H1 (cell line): ENCODE measurements at regions not wholly inside any gene's neighbourhood (a gene's known extent, or its start where the extent isn't known, plus 50 kb on each side); places are given as distances from the start of the nearest gene placed in this dataset.

Source experiments
- CTCF ChIA-PET: fragments of 300-600 bp; sonication (Branson Sonifier 250); formaldehyde crosslinking; loops from one replicate; lab custom pipeline; 2021; ENCODE audit not compliant: partially characterized antibody; lab: Charles Lee
- POLR2A ChIA-PET: fragments of 300-600 bp; sonication (Branson Sonifier 250); formaldehyde crosslinking; loops from one replicate; lab custom pipeline; 2021; ENCODE audit warnings: inconsistent platforms; ENCODE audit not compliant: partially characterized antibody; lab: Charles Lee
- DNase-seq, 2 experiments: peaks; one replicate each; pipeline versions ENCODE4 v3.0.0 to v3.0.0-alpha.2; 2010 to 2022; ENCODE audit warnings: low spot score in 2 of 2, low read depth in 1 of 2, mixed read lengths in 1 of 2
- FAIRE-seq: peaks from 2 replicates; lab custom pipeline; 2011; peaks lifted over from hg19 to GRCh38; lab: Jason Lieb, UNC
- H2AFZ ChIP-seq: 2 replicates; pipeline ENCODE4 v1.8.1; 2012; ENCODE audit warnings: low read length, inconsistent platforms
- H2AK5ac ChIP-seq: 2 replicates; pipeline ENCODE4 v1.6.1; 2013; ENCODE audit warnings: low read depth, low read length
- H2BK120ac ChIP-seq: replicated peaks from 2 replicates; pipeline ENCODE3; 2013; ENCODE audit warnings: low read depth, low read length, inconsistent platforms
- H2BK12ac ChIP-seq: 2 replicates; pipeline ENCODE4 v1.6.1; 2013; ENCODE audit warnings: low read depth, low read length
- H2BK15ac ChIP-seq: 2 replicates; pipeline ENCODE4 v1.6.1; 2013; ENCODE audit warnings: low read length
- H2BK20ac ChIP-seq: 2 replicates; pipeline ENCODE4 v1.6.1; 2013; ENCODE audit warnings: low read length
- H2BK5ac ChIP-seq: 2 replicates; pipeline ENCODE4 v1.6.1; 2013; ENCODE audit warnings: low read depth, low read length
- H3K14ac ChIP-seq: 2 replicates; pipeline ENCODE4 v1.6.1; 2013; ENCODE audit warnings: inconsistent platforms; ENCODE audit not compliant: insufficient read length
- H3K18ac ChIP-seq: 2 replicates; pipeline ENCODE4 v1.6.1; 2013; ENCODE audit warnings: low read length; ENCODE audit errors: extremely low read depth
- H3K23ac ChIP-seq: 2 replicates; pipeline ENCODE4 v1.6.1; 2013; ENCODE audit warnings: inconsistent platforms; ENCODE audit not compliant: insufficient read length
- H3K23me2 ChIP-seq: 2 replicates; pipeline ENCODE4 v1.6.1; 2013; ENCODE audit warnings: low read depth, low read length
- H3K27ac ChIP-seq: 2 replicates; pipeline ENCODE4 v1.6.1; 2011; ENCODE audit warnings: low read depth, low read length, inconsistent platforms
- H3K27me3 ChIP-seq, 4 experiments: replicated peaks in 1 of 4; 1 replicate in 1 of 4; 2 replicates in 3 of 4; pipeline versions ENCODE4 v1.6.1 to v1.8.1; 2011 to 2013; ENCODE audit warnings: low read length in 3 of 4, mild to moderate bottlenecking in 3 of 4, inconsistent platforms in 2 of 4, mixed read lengths in 2 of 4, moderate library complexity in 1 of 4; ENCODE audit not compliant: control insufficient read depth in 3 of 4, insufficient read depth in 3 of 4; ENCODE audit errors: extremely low read depth in 1 of 4
- H3K36me3 ChIP-seq, 4 experiments: 2 replicates each; pipeline versions ENCODE4 v1.6.1 to v1.8.1; 2011 to 2013; ENCODE audit warnings: mild to moderate bottlenecking in 4 of 4, low read length in 3 of 4, moderate library complexity in 2 of 4, control low read depth in 1 of 4, inconsistent platforms in 1 of 4; ENCODE audit not compliant: insufficient read depth in 4 of 4, control insufficient read depth in 2 of 4
- H3K4ac ChIP-seq: replicated peaks from 2 replicates; pipeline ENCODE3; 2013; ENCODE audit warnings: low read length, low read depth, mixed read lengths, inconsistent platforms; ENCODE audit not compliant: insufficient read length
- H3K4me1 ChIP-seq, 4 experiments: replicated peaks in 1 of 4; 1 replicate in 1 of 4; 2 replicates in 3 of 4; pipeline versions ENCODE4 v1.6.1 to v1.8.1; 2011 to 2013; ENCODE audit warnings: low read length in 3 of 4, inconsistent platforms in 2 of 4, mixed read lengths in 1 of 4; ENCODE audit not compliant: insufficient read depth in 4 of 4, control insufficient read depth in 3 of 4
- H3K4me2 ChIP-seq, 2 experiments: 2 replicates each; pipeline versions ENCODE4 v1.6.1 to v1.8.1; 2011 to 2013; ENCODE audit warnings: low read depth in 2 of 2, low read length in 2 of 2, control low read depth in 1 of 2, inconsistent platforms in 1 of 2, mild to moderate bottlenecking in 1 of 2; ENCODE audit not compliant: insufficient read depth in 1 of 2
- H3K4me3 ChIP-seq, 4 experiments: fragments of 200-600, 300-600 bp in 1 of 4; sonication (generic), shearing (Covaris generic), sonication (Bioruptor Twin) in 1 of 4; 2 replicates each; pipeline versions ENCODE4 v1.5.1 to v1.8.1; 2011 to 2016; ENCODE audit warnings: low read length in 4 of 4, low read depth in 3 of 4, control low read depth in 2 of 4, inconsistent platforms in 2 of 4, mild to moderate bottlenecking in 2 of 4, mixed read lengths in 1 of 4, moderate library complexity in 1 of 4; ENCODE audit not compliant: insufficient read depth in 2 of 4; ENCODE audit errors: extremely low read depth in 1 of 4
- H3K56ac ChIP-seq: replicated peaks from 2 replicates; pipeline ENCODE3; 2013; ENCODE audit warnings: low read depth, mild to moderate bottlenecking, mixed read lengths, low read length, inconsistent platforms; ENCODE audit not compliant: insufficient read length
- H3K79me1 ChIP-seq: 2 replicates; pipeline ENCODE4 v1.6.1; 2013; ENCODE audit warnings: low read depth, low read length, control low read depth
- H3K79me2 ChIP-seq, 2 experiments: 2 replicates each; pipeline versions ENCODE4 v1.6.1 to v1.8.1; 2012 to 2013; ENCODE audit warnings: low read length in 2 of 2, mild to moderate bottlenecking in 2 of 2, inconsistent platforms in 1 of 2; ENCODE audit not compliant: insufficient read depth in 2 of 2, control insufficient read depth in 1 of 2
- H3K9ac ChIP-seq, 4 experiments: replicated peaks in 1 of 4; 1 replicate in 1 of 4; 2 replicates in 3 of 4; pipeline versions ENCODE4 v1.6.1 to v1.8.1; 2011 to 2013; ENCODE audit warnings: low read depth in 3 of 4, low read length in 3 of 4, control low read depth in 2 of 4, mild to moderate bottlenecking in 2 of 4, moderate library complexity in 2 of 4, inconsistent platforms in 1 of 4; ENCODE audit errors: extremely low read depth in 1 of 4
- H3K9me3 ChIP-seq, 2 experiments: 2 replicates each; pipeline versions ENCODE4 v1.6.1 to v1.8.1; 2012 to 2013; ENCODE audit warnings: mild to moderate bottlenecking in 2 of 2, moderate library complexity in 2 of 2, control low read depth in 1 of 2, inconsistent platforms in 1 of 2, low read depth in 1 of 2, low read length in 1 of 2, mixed read lengths in 1 of 2; ENCODE audit not compliant: insufficient read depth in 2 of 2
- H4K20me1 ChIP-seq, 2 experiments: replicated peaks in 1 of 2; 2 replicates each; pipeline versions ENCODE3 to v1.8.1; 2011 to 2013; ENCODE audit warnings: inconsistent platforms in 2 of 2, low read length in 2 of 2, mild to moderate bottlenecking in 1 of 2; ENCODE audit not compliant: insufficient read depth in 2 of 2, control insufficient read depth in 1 of 2
- H4K5ac ChIP-seq: 2 replicates; pipeline ENCODE4 v1.6.1; 2013; ENCODE audit warnings: low read length, low read depth, mixed read lengths, inconsistent platforms; ENCODE audit not compliant: insufficient read length
- H4K8ac ChIP-seq: 2 replicates; pipeline ENCODE4 v1.8.0; 2013; ENCODE audit warnings: mild to moderate bottlenecking, moderate library complexity, low read length, inconsistent platforms; ENCODE audit not compliant: insufficient read depth; ENCODE audit errors: extremely low read depth
- H4K91ac ChIP-seq: replicated peaks from 2 replicates; pipeline ENCODE3; 2013; ENCODE audit warnings: low read length, mixed read lengths, inconsistent platforms; ENCODE audit not compliant: insufficient read length
- CBX5 ChIP-seq: fragments of 300-800, 300-1000 bp; sonication (generic); IDR thresholded peaks from 2 replicates; pipeline ENCODE4 v1.7.1; 2016; ENCODE audit warnings: antibody characterized with exemption, low read length, low read depth
- CHD2 ChIP-seq: IDR thresholded peaks from 2 replicates; pipeline ENCODE4 v1.6.1; 2012; ENCODE audit warnings: low read length, improper control_type of control experiment
- EGR1 ChIP-seq: IDR thresholded peaks from 2 replicates; pipeline ENCODE4 v1.6.1; 2011; ENCODE audit warnings: low read depth, low read length, borderline replicate concordance
- FOSL1 ChIP-seq: IDR thresholded peaks from 2 replicates; pipeline ENCODE4 v1.6.1; 2011; ENCODE audit warnings: mild to moderate bottlenecking, low read depth, low read length, moderate library complexity; ENCODE audit not compliant: insufficient read depth
- GTF2F1 ChIP-seq: IDR thresholded peaks from 2 replicates; pipeline ENCODE4 v1.6.1; 2012; ENCODE audit warnings: low read depth, low read length, improper control_type of control experiment, borderline replicate concordance
- HDAC6 ChIP-seq: IDR thresholded peaks from one replicate; pipeline ENCODE4 v1.7.1; 2012; ENCODE audit warnings: low read depth, mild to moderate bottlenecking, inconsistent platforms, low read length, moderate library complexity
- NANOG ChIP-seq: IDR thresholded peaks from 2 replicates; pipeline ENCODE4 v1.6.1; 2011; ENCODE audit warnings: low read length, low read depth, mild to moderate bottlenecking, inconsistent platforms; ENCODE audit not compliant: insufficient read depth, poor library complexity, severe bottlenecking
- PHF8 ChIP-seq: fragments of 200-600 bp; sonication (generic); conservative IDR thresholded peaks from 2 replicates; pipeline ENCODE4 v1.7.1; 2012; ENCODE audit warnings: low read depth, mild to moderate bottlenecking, inconsistent platforms, low read length, moderate library complexity
- RNF2 ChIP-seq: fragments of 200-900, 300-1000 bp; sonication (generic); IDR thresholded peaks from 2 replicates; pipeline ENCODE4 v1.7.1; 2016; ENCODE audit warnings: borderline replicate concordance, low read depth, mild to moderate bottlenecking, antibody characterized with exemption, low read length; ENCODE audit not compliant: poor library complexity, severe bottlenecking; ENCODE audit errors: missing control alignments
- SIX5 ChIP-seq: IDR thresholded peaks from 2 replicates; pipeline ENCODE4 v1.6.1; 2011; ENCODE audit warnings: mild to moderate bottlenecking, low read depth, low read length
- SP1 ChIP-seq: IDR thresholded peaks from 2 replicates; pipeline ENCODE4 v1.6.1; 2011; ENCODE audit warnings: low read depth, low read length
- WGBS, 2 experiments: shearing (Covaris generic) in 1 of 2; methylation state at CpG; one replicate each; pipeline versions ENCODE4 v1.1.6 to v1.1.7; 2013 to 2015; ENCODE audit warnings: low lambda C conversion rate in 2 of 2, mixed read lengths in 2 of 2, inconsistent platforms in 1 of 2, low coverage in 1 of 2, missing lambda C conversion rate in 1 of 2; ENCODE audit not compliant: insufficient replicate concordance in 2 of 2, insufficient coverage in 1 of 2, insufficient read length in 1 of 2; ENCODE audit errors: extremely low coverage in 1 of 2, missing lambda C conversion rate in 1 of 2; 5-methylcytosine and 5-hydroxymethylcytosine counted together
- TF ChIP-seq, protein P1 (sequence below), 3 experiments: IDR thresholded peaks; 1 replicate in 2 of 3; 2 replicates in 1 of 3; pipeline versions ENCODE4 v1.5.1 to v1.6.1; 2011; ENCODE audit warnings: low read length in 3 of 3, mild to moderate bottlenecking in 3 of 3, inconsistent platforms in 2 of 3, low read depth in 1 of 3, moderate library complexity in 1 of 3; ENCODE audit not compliant: insufficient read depth in 1 of 3; ENCODE audit errors: control extremely low read depth in 1 of 3

DNA sequence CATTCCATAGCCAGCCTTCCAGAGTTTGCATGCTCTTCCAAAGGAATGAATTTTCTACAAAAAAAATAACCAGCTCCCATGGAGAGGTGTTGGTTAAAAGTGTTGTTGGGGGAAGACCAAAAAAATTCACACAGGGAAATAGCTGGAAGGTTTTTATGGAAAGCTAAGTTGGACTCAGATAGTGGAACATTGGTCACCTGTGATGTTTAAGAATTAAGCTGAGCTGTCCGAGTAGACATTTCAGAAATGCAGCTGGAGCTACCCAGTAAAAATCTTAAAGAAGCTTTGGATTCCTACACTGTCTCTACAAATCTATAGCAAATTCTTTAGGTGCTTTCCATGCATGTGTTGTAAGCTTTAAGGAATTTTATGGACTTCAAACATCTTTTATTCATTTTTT is 155.5 kb downstream of the THBS2 start:
- no peaks in the 10 kb centered on the region for H3K79me1 ChIP-seq
- peaks cover 0 to 9% (median 5%) of the 10 kb centered on the region in 4 experiments; a peak in 4 of 7 replicates for H3K4me1 ChIP-seq
- 90% methylated on average over 1 of the region's 1 CpG; no CpG with 5 or more reads in 1 of the 2 experiments for WGBS, 2 experiments
- H4K91ac ChIP-seq: no peak overlapping the region
- H2BK120ac ChIP-seq: no peak overlapping the region
- no peak overlapping the region for H3K4ac ChIP-seq
- no peak overlapping the region for H4K8ac ChIP-seq
- H3K27ac ChIP-seq: no peak overlapping the region
- no peak overlapping the region for H3K4me3 ChIP-seq
- no peak overlapping the region for H3K9ac ChIP-seq
- H2AFZ ChIP-seq: no peak overlapping the region
- DNase-seq (no peak), FAIRE-seq (no peak)
- no peak overlapping the region for H3K14ac ChIP-seq
- no peak overlapping the region for H2BK20ac ChIP-seq
- peaks cover 3 to 5% of the 10 kb centered on the region in 2 experiments; a peak in 2 of 4 replicates for H3K9me3 ChIP-seq
- no peak overlapping the region for H2AK5ac ChIP-seq
- H4K20me1 ChIP-seq: no peaks in the 10 kb centered on the region
- H3K18ac ChIP-seq: no peak overlapping the region
- H3K23ac ChIP-seq: no peak overlapping the region
- no peaks in the 10 kb centered on the region for H3K27me3 ChIP-seq
- no peaks in the 10 kb centered on the region for H3K79me2 ChIP-seq
- no peak overlapping the region for H2BK12ac ChIP-seq
- no peaks in the 10 kb centered on the region for H3K23me2 ChIP-seq
- no peak overlapping the region for H3K56ac ChIP-seq
- H3K4me2 ChIP-seq: no peak overlapping the region
- no peak overlapping the region for H2BK5ac ChIP-seq
- CTCF ChIA-PET: interaction anchor here (0.9 to 1.1 kb wide), 3 partner anchors 10 to 78 kb away, joined by 3 read pairs; no protein-coding TSS in a partner anchor
- H4K5ac ChIP-seq: no peak overlapping the region
- H3K36me3 ChIP-seq: no peaks in the 10 kb centered on the region
- POLR2A ChIA-PET: no interaction called here
- H2BK15ac ChIP-seq: no peak overlapping the region
- TF ChIP-seq, protein P1, sequence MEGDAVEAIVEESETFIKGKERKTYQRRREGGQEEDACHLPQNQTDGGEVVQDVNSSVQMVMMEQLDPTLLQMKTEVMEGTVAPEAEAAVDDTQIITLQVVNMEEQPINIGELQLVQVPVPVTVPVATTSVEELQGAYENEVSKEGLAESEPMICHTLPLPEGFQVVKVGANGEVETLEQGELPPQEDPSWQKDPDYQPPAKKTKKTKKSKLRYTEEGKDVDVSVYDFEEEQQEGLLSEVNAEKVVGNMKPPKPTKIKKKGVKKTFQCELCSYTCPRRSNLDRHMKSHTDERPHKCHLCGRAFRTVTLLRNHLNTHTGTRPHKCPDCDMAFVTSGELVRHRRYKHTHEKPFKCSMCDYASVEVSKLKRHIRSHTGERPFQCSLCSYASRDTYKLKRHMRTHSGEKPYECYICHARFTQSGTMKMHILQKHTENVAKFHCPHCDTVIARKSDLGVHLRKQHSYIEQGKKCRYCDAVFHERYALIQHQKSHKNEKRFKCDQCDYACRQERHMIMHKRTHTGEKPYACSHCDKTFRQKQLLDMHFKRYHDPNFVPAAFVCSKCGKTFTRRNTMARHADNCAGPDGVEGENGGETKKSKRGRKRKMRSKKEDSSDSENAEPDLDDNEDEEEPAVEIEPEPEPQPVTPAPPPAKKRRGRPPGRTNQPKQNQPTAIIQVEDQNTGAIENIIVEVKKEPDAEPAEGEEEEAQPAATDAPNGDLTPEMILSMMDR (IDR thresholded peaks at IDR 0.05; ENCODE audit: control extremely low read depth in 1 of 3, insufficient read depth in 1 of 3, low read depth in 1 of 3, low read length in 3 of 3): no peak
- TF ChIP-seq RNF2: no peak
- TF ChIP-seq EGR1: no peak
- TF ChIP-seq NANOG: no peak
- TF ChIP-seq CHD2: no peak
- TF ChIP-seq SIX5: no peak
- TF ChIP-seq FOSL1: no peak
- no peak for TF ChIP-seq GTF2F1
- TF ChIP-seq CBX5: no peak
- no peak for TF ChIP-seq SP1
- TF ChIP-seq PHF8: no peak
- no peak for TF ChIP-seq HDAC6
